Suprapubic skin (tissue), 4 donors: ENCODE measurements at regions not wholly inside any gene's neighbourhood (a gene's known extent, or its start where the extent isn't known, plus 50 kb on each side); places are given as distances from the start of the nearest gene placed in this dataset.

Source experiments
- DNase-seq, 2 donors: peaks; one replicate each; pipeline ENCODE4 v3.0.0-alpha.2; 2019; ENCODE audit warnings: low spot score in 2 of 2
- H3K27ac ChIP-seq: fragments of 200-600 bp; sonication (generic); one replicate; pipeline ENCODE4 v1.5.1; 2019
- H3K27me3 ChIP-seq: fragments of 200-600 bp; sonication (generic); one replicate; pipeline ENCODE4 v1.5.1; 2019
- H3K36me3 ChIP-seq: fragments of 200-600 bp; sonication (generic); one replicate; pipeline ENCODE4 v1.5.1; 2019
- H3K4me1 ChIP-seq: fragments of 200-600 bp; sonication (generic); one replicate; pipeline ENCODE4 v1.5.1; 2019
- H3K4me3 ChIP-seq: fragments of 200-600 bp; sonication (generic); one replicate; pipeline ENCODE4 v1.5.1; 2019; ENCODE audit warnings: mild to moderate bottlenecking
- H3K9me3 ChIP-seq: fragments of 200-600 bp; sonication (generic); one replicate; pipeline ENCODE4 v1.5.1; 2019
- EP300 ChIP-seq: sonication (generic); formaldehyde crosslinking; IDR thresholded peaks from one replicate; pipeline ENCODE4 v1.6.1; 2017; ENCODE audit warnings: antibody characterized with exemption
- POLR2A ChIP-seq, 2 donors: fragments of 450-650 bp; IDR thresholded peaks; one replicate each; pipeline ENCODE4 v1.6.1; 2017; ENCODE audit warnings: antibody characterized with exemption in 2 of 2, mild to moderate bottlenecking in 2 of 2, moderate library complexity in 2 of 2
- POLR2AphosphoS5 ChIP-seq, 3 donors: sonication (generic); formaldehyde crosslinking; IDR thresholded peaks; one replicate each; pipeline ENCODE4 v1.6.1; 2017; ENCODE audit warnings: antibody characterized with exemption in 3 of 3
- WGBS: methylation state at CpG from one replicate; pipeline ENCODE4 v1.1.5; 2018; 5-methylcytosine and 5-hydroxymethylcytosine counted together
- TF ChIP-seq, protein P1 (sequence below), 2 donors: fragments of 200-600 bp in 1 of 2; fragments of 450-650 bp in 1 of 2; sonication (generic) in 1 of 2; IDR thresholded peaks; one replicate each; pipeline ENCODE4 v1.5.1; 2016 to 2019; ENCODE audit warnings: antibody characterized with exemption in 2 of 2, mild to moderate bottlenecking in 1 of 2, moderate library complexity in 1 of 2

DNA sequence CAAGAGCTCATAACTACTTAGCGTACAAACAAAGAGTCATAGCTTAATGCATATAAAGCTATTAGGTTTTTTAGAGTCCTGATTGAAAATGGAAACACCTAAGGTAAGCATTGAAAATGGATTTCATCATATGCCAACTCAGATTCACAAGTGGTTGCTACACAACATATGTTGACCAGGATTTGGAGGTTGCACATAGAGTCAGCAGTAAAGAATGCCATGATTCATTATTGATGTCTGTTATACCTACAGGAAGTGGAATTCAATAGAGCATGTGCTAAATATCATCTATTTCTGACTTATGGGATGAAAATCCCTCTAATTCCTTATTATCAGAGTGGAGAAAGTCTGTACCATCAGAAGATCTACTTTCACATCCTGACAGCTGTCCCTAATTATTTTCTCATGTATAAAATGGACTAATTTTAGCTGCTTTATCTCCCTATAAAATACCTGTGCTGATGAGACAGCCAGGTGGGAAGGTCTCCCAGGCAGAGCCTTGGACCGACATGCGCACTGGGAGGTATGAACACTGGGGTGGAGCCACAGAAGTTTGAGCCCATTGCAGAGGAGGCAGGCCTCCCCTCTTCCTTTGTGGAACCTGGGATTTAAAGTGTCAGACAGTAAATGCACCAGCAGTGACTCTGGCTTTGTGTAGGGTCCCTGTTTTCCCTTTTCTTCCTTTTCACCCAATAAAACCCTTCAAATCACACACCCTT lies 204.2 kb downstream of the AASDHPPT start:
- Histone ChIP-seq H3K27ac (no peak overlapping the region), H3K27me3 (no peaks in the 10 kb centered on the region), H3K36me3 (no peaks in the 10 kb centered on the region), H3K4me1 (no peaks in the 10 kb centered on the region), H3K9me3 (no peaks in the 10 kb centered on the region), H3K4me3 (no peak overlapping the region)
- TF ChIP-seq, protein P1, sequence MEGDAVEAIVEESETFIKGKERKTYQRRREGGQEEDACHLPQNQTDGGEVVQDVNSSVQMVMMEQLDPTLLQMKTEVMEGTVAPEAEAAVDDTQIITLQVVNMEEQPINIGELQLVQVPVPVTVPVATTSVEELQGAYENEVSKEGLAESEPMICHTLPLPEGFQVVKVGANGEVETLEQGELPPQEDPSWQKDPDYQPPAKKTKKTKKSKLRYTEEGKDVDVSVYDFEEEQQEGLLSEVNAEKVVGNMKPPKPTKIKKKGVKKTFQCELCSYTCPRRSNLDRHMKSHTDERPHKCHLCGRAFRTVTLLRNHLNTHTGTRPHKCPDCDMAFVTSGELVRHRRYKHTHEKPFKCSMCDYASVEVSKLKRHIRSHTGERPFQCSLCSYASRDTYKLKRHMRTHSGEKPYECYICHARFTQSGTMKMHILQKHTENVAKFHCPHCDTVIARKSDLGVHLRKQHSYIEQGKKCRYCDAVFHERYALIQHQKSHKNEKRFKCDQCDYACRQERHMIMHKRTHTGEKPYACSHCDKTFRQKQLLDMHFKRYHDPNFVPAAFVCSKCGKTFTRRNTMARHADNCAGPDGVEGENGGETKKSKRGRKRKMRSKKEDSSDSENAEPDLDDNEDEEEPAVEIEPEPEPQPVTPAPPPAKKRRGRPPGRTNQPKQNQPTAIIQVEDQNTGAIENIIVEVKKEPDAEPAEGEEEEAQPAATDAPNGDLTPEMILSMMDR (IDR thresholded peaks at IDR 0.05): no peak
- no peak for DNase-seq
- 91% methylated on average over 3 of the region's 3 CpGs for WGBS

DNA sequence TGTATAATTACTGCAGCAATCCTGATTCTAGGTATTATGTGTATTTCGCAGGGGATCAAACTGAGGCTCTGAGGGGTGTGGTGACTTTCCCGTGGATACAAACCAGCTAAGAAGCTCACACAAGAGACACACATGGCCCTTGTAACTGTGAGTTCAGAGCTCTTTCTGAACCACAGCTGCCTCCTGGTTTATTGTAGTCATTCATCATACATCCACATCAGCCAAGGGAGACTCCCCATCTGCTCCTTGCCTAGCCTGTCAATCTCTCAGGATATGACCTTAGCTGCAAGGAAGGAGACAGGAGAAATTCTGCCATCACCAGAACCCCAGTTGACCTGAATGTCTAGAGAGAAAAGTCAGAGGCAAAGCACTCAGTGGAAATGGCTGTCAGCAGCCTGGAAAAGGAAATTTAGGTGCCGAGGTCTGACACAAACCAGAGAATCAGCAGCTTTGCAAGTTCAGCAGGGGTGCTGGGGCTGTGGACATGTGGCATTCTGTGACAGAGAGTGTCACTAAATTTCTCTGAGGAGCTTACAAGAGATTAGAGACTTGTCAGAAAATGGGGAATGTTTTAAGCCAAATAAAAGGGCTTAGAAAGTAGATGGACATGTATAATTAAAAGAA lies 209.5 kb downstream of the AASDHPPT start:
- Histone ChIP-seq H3K4me3 (no peak overlapping the region), H3K36me3 (no peaks in the 10 kb centered on the region), H3K27ac (no peak overlapping the region), H3K4me1 (no peaks in the 10 kb centered on the region), H3K9me3 (no peaks in the 10 kb centered on the region), H3K27me3 (no peaks in the 10 kb centered on the region)
- DNase-seq: no peak
- 57% methylated on average over 3 of the region's 3 CpGs for WGBS
- TF ChIP-seq POLR2A (IDR thresholded peaks at IDR 0.05) (no peak), EP300 (no peak), POLR2AphosphoS5 (IDR thresholded peaks at IDR 0.05) (no peak)
- TF ChIP-seq, protein P1 (IDR thresholded peaks at IDR 0.05): no peak

DNA sequence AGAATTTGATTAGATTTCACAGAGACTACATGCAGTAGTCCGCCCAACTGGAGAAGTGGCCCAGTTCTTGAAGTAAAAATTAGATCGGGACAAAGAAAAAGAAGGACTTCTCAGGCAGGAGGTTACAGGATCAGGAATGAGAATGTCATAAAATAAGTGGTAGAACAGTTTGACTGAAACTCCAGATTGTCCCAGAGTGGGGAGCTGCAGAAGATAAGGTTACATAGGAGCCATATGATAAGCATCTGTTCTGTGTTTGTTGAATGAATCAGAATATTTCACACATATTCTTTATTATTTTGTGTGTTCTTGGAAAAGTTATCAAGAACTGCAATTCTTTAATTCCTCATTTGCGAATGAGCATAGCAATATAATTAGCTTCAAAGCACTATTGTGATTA lies 210.6 kb downstream of the AASDHPPT start:
- 86% methylated on average over 3 of the region's 3 CpGs for WGBS
- no peak for DNase-seq
- Histone ChIP-seq H3K27ac (no peak overlapping the region), H3K4me1 (no peaks in the 10 kb centered on the region), H3K4me3 (no peak overlapping the region), H3K36me3 (no peaks in the 10 kb centered on the region), H3K9me3 (no peaks in the 10 kb centered on the region), H3K27me3 (no peaks in the 10 kb centered on the region)
- no peak for TF ChIP-seq POLR2A (IDR thresholded peaks at IDR 0.05)
- TF ChIP-seq, protein P1 (IDR thresholded peaks at IDR 0.05): no peak
- TF ChIP-seq POLR2AphosphoS5 (IDR thresholded peaks at IDR 0.05): no peak
- TF ChIP-seq EP300: no peak

DNA sequence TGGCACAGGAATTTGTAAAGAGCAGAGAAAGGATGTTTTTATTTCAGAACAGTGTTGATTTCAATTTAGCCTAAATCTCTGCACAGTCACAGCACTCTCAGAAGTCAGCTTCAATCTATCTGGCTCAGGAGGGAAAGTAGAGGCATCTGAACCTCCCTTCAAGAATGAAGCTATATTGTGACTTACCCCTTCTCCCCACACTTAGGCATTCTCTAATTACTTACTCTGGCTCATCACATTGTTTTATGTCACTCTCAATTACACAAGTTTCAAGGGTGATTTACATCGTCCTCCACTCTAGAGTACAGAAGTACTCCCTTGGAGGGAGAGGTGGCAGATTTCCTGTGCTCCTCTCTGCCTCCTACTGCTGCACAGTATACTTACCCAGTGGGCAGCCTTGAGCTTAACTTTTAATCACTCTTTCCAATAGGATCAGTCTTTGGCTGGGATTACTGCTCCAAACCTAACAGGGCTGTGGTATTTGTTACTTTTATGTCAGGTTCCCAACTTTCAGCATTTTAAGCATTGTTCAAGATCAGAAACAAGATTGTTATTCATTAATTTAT lies 211.4 kb downstream of the AASDHPPT start:
- Histone ChIP-seq H3K27me3 (no peaks in the 10 kb centered on the region), H3K4me3 (no peak overlapping the region), H3K36me3 (no peaks in the 10 kb centered on the region), H3K9me3 (no peaks in the 10 kb centered on the region), H3K27ac (no peak overlapping the region), H3K4me1 (no peaks in the 10 kb centered on the region)
- DNase-seq: no peak
- TF ChIP-seq POLR2A (IDR thresholded peaks at IDR 0.05): no peak
- TF ChIP-seq, protein P1 (IDR thresholded peaks at IDR 0.05): no peak
- TF ChIP-seq EP300: no peak
- no peak for TF ChIP-seq POLR2AphosphoS5 (IDR thresholded peaks at IDR 0.05)
- 59% methylated on average over 1 of the region's 1 CpG for WGBS

DNA sequence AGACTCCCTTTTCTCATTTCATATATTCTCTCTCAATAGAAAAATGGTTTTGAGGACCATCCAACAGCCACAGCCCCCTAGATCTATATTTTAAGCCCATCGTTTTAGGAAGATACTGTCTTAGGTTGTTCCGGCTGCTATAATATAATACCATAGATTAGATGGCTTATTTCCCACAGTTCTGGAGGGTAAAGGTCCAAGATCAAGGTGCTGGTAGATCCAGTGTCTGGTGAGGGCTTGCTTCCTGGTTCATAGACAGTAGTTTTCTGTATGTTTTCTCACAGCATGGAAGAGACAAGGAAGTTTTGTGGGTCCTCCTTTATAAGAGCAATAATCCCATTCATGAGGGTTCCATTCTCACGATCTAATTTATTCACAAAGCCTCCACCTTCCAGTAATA lies 215.1 kb downstream of the AASDHPPT start:
- Histone ChIP-seq H3K27ac (no peak overlapping the region), H3K4me3 (no peak overlapping the region), H3K36me3 (no peaks in the 10 kb centered on the region), H3K9me3 (no peaks in the 10 kb centered on the region), H3K4me1 (no peaks in the 10 kb centered on the region), H3K27me3 (no peaks in the 10 kb centered on the region)
- 90% methylated on average over 3 of the region's 3 CpGs for WGBS
- TF ChIP-seq POLR2A (IDR thresholded peaks at IDR 0.05): no peak
- TF ChIP-seq, protein P1 (IDR thresholded peaks at IDR 0.05): no peak
- TF ChIP-seq EP300: no peak
- TF ChIP-seq POLR2AphosphoS5 (IDR thresholded peaks at IDR 0.05): no peak
- no peak for DNase-seq
